ACHN (cell line): ENCODE measurements at regions not wholly inside any gene's neighbourhood (a gene's known extent, or its start where the extent isn't known, plus 50 kb on each side); places are given as distances from the start of the nearest gene placed in this dataset.

ENCODE experiments used
- DNase-seq: peaks from one replicate; pipeline ENCODE4 v3.0.0-alpha.2; 2015
- in situ Hi-C: cut with HindIII; loops from 2 replicates; pipeline ENCODE4 v1.10.0; 2017; ENCODE audit warnings: low sequenced_read_pairs, low pct_ligation_motif_present, low pct_unique_long_range_greater_than_20kb

GRCh38 chr14:28407031-28407825, 359.4 kb upstream of the FOXG1 start:
- no peak for DNase-seq
- in situ Hi-C loops, result no loop called here

DNA sequence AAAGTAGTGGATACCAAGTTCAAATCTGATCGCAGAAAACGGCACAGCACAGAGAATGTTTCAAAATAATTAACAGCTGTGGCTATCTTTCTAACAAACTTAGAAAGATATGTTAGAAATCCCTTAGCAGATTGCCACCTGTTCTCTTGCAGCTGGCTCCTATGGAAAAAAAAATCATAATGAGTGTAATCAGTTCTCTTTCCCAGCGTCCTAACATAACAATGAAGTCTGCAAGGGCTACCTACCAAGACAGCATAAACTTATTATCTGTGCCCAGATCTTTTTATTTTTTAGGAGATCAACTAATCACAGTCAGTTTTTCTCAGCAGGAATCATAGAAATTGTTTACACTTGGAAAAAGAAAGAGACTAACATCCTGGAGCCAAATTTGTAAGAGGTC, 358.6 kb upstream of the FOXG1 start:
- no peak for DNase-seq
- in situ Hi-C loops, result no loop called here

GRCh38 chr14:28412077-28412476, 354.5 kb upstream of the FOXG1 start:
- DNase-seq, result no peak
- in situ Hi-C loops, result no loop called here

GRCh38 chr14:28426960-28427359, 339.6 kb upstream of the FOXG1 start:
- no peak for DNase-seq
- in situ Hi-C loops, result no loop called here

GRCh38 chr14:28436821-28437220, 329.8 kb upstream of the FOXG1 start:
- in situ Hi-C loops, result no loop called here
- DNase-seq, result no peak

DNA sequence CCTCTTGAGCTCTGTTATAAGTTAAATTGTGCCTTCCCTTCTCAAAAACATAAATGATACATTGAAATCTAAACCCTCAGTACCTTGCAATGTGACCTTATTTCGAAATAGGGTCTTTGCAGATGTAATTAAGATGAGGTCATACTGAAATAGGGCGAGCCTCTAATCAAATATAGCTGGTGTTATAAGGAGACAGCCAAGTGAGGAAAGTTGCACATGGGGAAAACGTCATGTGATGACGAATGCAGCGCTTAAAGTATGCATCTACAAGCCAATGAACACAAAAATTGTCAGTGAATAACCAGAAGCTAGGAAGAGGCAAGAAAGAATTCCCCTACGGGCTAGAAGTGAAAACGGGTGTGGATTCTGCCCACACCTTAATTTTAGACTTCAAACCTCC, 305.2 kb upstream of the FOXG1 start:
- in situ Hi-C loops, result no loop called here
- DNase-seq, result no peak

DNA sequence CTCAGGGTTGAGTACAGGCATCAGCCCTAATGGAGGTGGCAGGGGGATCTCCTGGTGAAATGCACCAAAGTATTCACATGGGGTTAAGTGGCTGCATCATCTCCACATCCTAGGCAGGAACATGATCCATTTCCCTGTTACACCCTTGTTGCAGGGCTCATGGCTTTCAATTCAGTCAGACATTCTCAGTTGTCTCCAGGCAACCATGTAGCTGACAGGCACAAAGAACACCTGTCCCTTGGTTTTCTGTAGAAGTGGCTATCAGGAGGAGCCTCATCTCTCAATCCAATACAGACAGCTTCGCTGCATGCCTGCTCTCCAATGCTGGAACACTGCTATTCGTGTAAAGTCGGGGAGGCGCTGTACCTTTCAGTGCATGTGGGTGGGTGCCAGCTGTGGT, 299.0 kb upstream of the FOXG1 start:
- in situ Hi-C loops, result no loop called here
- no peak for DNase-seq

- in situ Hi-C loops, result no loop called here
- no peak for DNase-seq
These were observed 298.1 kb upstream of the FOXG1 start for GRCh38 chr14:28468191-28469151.

- no peak for DNase-seq
- in situ Hi-C loops, result no loop called here
These were observed 284.1 kb upstream of the FOXG1 start for GRCh38 chr14:28482251-28483040.

DNA sequence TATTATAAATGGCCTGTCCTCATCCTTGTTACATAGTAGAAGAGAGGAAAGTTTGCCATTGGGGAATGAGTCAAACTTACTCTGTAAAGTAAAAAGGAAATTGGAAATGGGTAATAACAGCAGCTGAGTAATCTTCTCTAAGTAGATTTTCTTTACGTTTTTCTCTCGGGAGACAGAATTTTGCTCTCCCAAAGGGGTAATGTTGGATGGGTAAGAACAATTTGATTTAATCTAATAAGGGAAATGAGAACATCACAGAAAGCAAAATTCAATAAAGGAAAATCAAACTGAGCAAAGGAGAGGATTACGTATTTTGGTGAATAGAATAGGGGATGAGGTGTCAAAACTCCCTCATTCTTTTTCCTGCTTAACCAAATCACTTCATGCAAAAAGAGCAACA, 283.1 kb upstream of the FOXG1 start:
- DNase-seq, result no peak
- in situ Hi-C loops, result no loop called here

DNA sequence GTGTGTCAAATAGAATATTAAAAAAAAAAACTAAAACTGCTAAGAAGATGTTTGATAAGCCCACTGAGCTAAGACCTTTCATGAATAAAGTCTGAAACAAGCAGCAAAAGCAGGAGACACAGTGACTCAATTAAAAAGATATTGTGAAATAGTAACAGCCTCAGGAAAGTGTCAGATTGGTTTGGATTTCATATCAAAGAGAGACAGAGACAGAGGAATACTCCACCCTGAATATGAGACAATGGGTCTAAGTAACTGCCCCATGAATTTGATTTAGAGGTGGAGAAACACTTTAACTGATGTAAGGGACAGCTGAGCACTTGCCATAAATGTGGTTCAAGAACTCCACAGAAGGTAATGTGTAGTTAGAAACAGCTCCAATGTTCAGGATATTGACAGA, 277.9 kb upstream of the FOXG1 start:
- in situ Hi-C loops, result no loop called here
- no peak for DNase-seq

- DNase-seq, result no peak
- in situ Hi-C loops, result no loop called here
These were observed 273.1 kb upstream of the FOXG1 start for GRCh38 chr14:28493516-28493915.

DNA sequence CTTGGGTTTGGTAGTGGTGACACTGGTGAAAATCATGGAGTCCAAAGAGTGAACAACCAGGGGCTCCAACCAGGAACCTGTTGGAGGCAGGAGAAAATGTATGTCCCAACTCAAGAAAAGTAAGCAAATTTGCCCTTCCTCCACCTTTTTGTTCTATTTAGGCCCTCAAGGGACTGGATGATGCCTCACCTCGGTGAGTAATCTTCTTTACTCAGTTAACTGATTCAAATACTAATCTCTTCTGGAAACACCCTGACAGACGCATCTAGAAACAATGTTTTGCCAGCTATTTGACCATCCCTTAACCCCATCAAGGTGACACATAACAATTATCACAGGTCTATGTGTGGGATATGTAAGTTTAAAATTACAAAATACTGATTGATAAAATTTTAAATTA, 272.4 kb upstream of the FOXG1 start:
- in situ Hi-C loops, result no loop called here
- DNase-seq, result no peak

- DNase-seq, result no peak
- in situ Hi-C loops, result no loop called here
These were observed 270.2 kb upstream of the FOXG1 start for GRCh38 chr14:28496364-28496763.

GRCh38 chr14:28502517-28502916, 264.1 kb upstream of the FOXG1 start:
- in situ Hi-C loops, result no loop called here
- DNase-seq, result no peak

GRCh38 chr14:28515571-28515970, 251.0 kb upstream of the FOXG1 start:
- DNase-seq, result no peak
- in situ Hi-C loops, result no loop called here

DNA sequence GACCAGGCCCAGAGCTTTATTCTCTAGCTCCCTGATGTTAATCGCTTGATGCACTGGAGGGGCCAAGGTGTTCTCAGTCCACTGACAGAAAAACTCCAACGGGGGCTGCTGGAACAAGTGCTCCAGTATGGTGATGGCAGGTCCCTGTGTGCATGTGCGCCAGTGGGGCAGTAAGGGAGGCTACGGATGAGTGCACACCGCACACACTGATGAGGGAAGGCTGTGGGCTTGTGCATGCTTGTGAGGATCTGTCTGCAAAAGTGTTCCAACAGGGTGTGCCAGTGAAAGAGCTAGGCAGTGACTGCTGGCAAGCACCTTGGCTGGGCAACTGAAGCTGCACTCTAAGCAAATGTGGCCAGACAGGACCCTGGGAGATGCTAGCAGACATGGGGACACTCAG, 229.7 kb upstream of the FOXG1 start:
- no peak for DNase-seq
- in situ Hi-C loops, result no loop called here

GRCh38 chr14:28542040-28542439, 224.5 kb upstream of the FOXG1 start:
- no peak for DNase-seq
- in situ Hi-C loops, result no loop called here

GRCh38 chr14:28565345-28565744, 201.2 kb upstream of the FOXG1 start:
- no peak for DNase-seq
- in situ Hi-C loops, result no loop called here
